ENCODE measurements at regions not wholly inside any gene's neighbourhood (a gene's known extent, or its start where the extent isn't known, plus 50 kb on each side); places are given as distances from the start of the nearest gene placed in this dataset.

GRCh38 chr1:168977618-168978017, 128.9 kb upstream of the ATP1B1 start:
- TF ChIP-seq POLR2AphosphoS5 (IDR thresholded peaks at IDR 0.05; ENCODE audit: low read depth, low read length) = no peak
- TF ChIP-seq POLR2A (IDR thresholded peaks at IDR 0.05; ENCODE audit: low read depth, low read length) = no peak
- no peak for TF ChIP-seq TAF1 (IDR thresholded peaks at IDR 0.05; ENCODE audit: borderline replicate concordance, low read depth, low read length)
